Endothelial cell of umbilical vein (primary cell): ENCODE measurements at regions not wholly inside any gene's neighbourhood (a gene's known extent, or its start where the extent isn't known, plus 50 kb on each side); places are given as distances from the start of the nearest gene placed in this dataset.

Experiments
- BruUV-seq: library from RNA; stranded (reverse); fragments of 400-500 nt; replicated peaks from 2 replicates; lab custom pipeline; 2021; lab: Mats Ljungman, UMichigan
- CTCF ChIA-PET: fragments of 300-600, 350-600 bp; sonication (Branson Sonifier 250); formaldehyde crosslinking; loops from one replicate; lab custom pipeline; 2021; ENCODE audit warnings: antibody characterized with exemption, inconsistent platforms; lab: Charles Lee
- POLR2A ChIA-PET: fragments of 300-600, 350-600 bp; sonication (Branson Sonifier 250); formaldehyde crosslinking; loops from one replicate; lab custom pipeline; 2021; ENCODE audit warnings: antibody characterized with exemption, inconsistent platforms; lab: Charles Lee
- DNase-seq: peaks from one replicate; pipeline ENCODE4 v3.0.0-alpha.2; 2011; ENCODE audit warnings: low read depth, low spot score
- FAIRE-seq: peaks from 2 replicates; lab custom pipeline; 2011; peaks lifted over from hg19 to GRCh38; lab: Jason Lieb, UNC
- H2AFZ ChIP-seq: 2 replicates; pipeline ENCODE4 v1.6.0; 2012; ENCODE audit warnings: low read depth, low read length, control low read depth, inconsistent platforms
- H3K27ac ChIP-seq: 2 replicates; pipeline ENCODE4 v1.5.1; 2011; ENCODE audit warnings: low read depth, mild to moderate bottlenecking, control low read depth, low read length, moderate library complexity; ENCODE audit not compliant: insufficient read depth
- H3K27me3 ChIP-seq, 2 experiments: 2 replicates each; pipeline versions ENCODE4 v1.6.0 to v1.6.1; 2011; ENCODE audit warnings: low read length in 2 of 2, mixed read lengths in 1 of 2; ENCODE audit not compliant: control insufficient read depth in 2 of 2, insufficient read depth in 2 of 2
- H3K36me3 ChIP-seq, 2 experiments: 2 replicates in 1 of 2; 3 replicates in 1 of 2; pipeline ENCODE4 v1.5.1; 2011; ENCODE audit warnings: low read length in 2 of 2, mild to moderate bottlenecking in 1 of 2, moderate library complexity in 1 of 2; ENCODE audit not compliant: control insufficient read depth in 2 of 2, insufficient read depth in 2 of 2; ENCODE audit errors: extremely low read depth in 1 of 2
- H3K4me1 ChIP-seq: 3 replicates; pipeline ENCODE4 v1.5.1; 2011; ENCODE audit warnings: mild to moderate bottlenecking, low read length; ENCODE audit not compliant: control insufficient read depth, insufficient read depth; ENCODE audit errors: extremely low read depth
- H3K4me2 ChIP-seq: 2 replicates; pipeline ENCODE4 v1.6.1; 2011; ENCODE audit warnings: low read length, control low read depth, mixed read lengths; ENCODE audit not compliant: insufficient read depth
- H3K4me3 ChIP-seq, 3 experiments: fragments of 200-600 bp in 1 of 3; sonication (generic), shearing (Covaris generic) in 1 of 3; replicated peaks in 1 of 3; 2 replicates each; pipeline ENCODE4 v1.5.1; 2011 to 2016; ENCODE audit warnings: control low read depth in 3 of 3, low read length in 3 of 3, mild to moderate bottlenecking in 2 of 3, inconsistent platforms in 1 of 3, low read depth in 1 of 3, moderate library complexity in 1 of 3; ENCODE audit not compliant: insufficient read depth in 1 of 3
- H3K79me2 ChIP-seq: 2 replicates; pipeline ENCODE4 v1.6.0; 2012; ENCODE audit warnings: low read length, inconsistent platforms; ENCODE audit not compliant: control insufficient read depth, insufficient read depth
- H3K9ac ChIP-seq: replicated peaks from 2 replicates; pipeline ENCODE3; 2011; ENCODE audit warnings: low read length, control low read depth; ENCODE audit not compliant: insufficient read depth; ENCODE audit errors: extremely low read depth
- H3K9me1 ChIP-seq: replicated peaks from 3 replicates; pipeline ENCODE4 v1.6.0; 2011; ENCODE audit warnings: mild to moderate bottlenecking, low read length; ENCODE audit not compliant: control insufficient read depth, insufficient read depth; ENCODE audit errors: extremely low read depth
- H3K9me3 ChIP-seq: replicated peaks from 2 replicates; pipeline ENCODE4 v1.5.1; 2012; ENCODE audit warnings: low read length, inconsistent platforms; ENCODE audit not compliant: control insufficient read depth, insufficient read depth
- H4K20me1 ChIP-seq: replicated peaks from 2 replicates; pipeline ENCODE3; 2011; ENCODE audit warnings: mild to moderate bottlenecking, low read length; ENCODE audit not compliant: control insufficient read depth, insufficient read depth; ENCODE audit errors: extremely low read depth
- EZH2 ChIP-seq: IDR thresholded peaks from 2 replicates; pipeline ENCODE4 v1.6.1; 2012; ENCODE audit warnings: borderline replicate concordance, low read depth, mild to moderate bottlenecking, moderate library complexity, low read length, inconsistent platforms; ENCODE audit not compliant: severe bottlenecking
- FOS ChIP-seq: IDR thresholded peaks from 2 replicates; pipeline ENCODE4 v1.6.1; 2011; ENCODE audit warnings: mild to moderate bottlenecking, low read length, moderate library complexity, borderline replicate concordance; ENCODE audit not compliant: insufficient read depth
- GATA2 ChIP-seq: IDR thresholded peaks from 2 replicates; pipeline ENCODE4 v1.7.0; 2011; ENCODE audit warnings: low read depth, mild to moderate bottlenecking, moderate library complexity, mixed read lengths, low read length; ENCODE audit not compliant: insufficient read length, insufficient read depth
- JUN ChIP-seq: IDR thresholded peaks from 2 replicates; pipeline ENCODE4 v1.6.1; 2011; ENCODE audit warnings: borderline replicate concordance, low read depth; ENCODE audit not compliant: insufficient read length, insufficient read depth
- MYC ChIP-seq: IDR thresholded peaks from one replicate; pipeline ENCODE4 v1.6.1; 2011; ENCODE audit warnings: mild to moderate bottlenecking, low read depth, low read length
- POLR2A ChIP-seq: IDR thresholded peaks from 2 replicates; pipeline ENCODE4 v1.6.1; 2012; ENCODE audit warnings: low read depth, mild to moderate bottlenecking, control low read depth, low read length
- POLR2AphosphoS5 ChIP-seq: IDR thresholded peaks from 2 replicates; pipeline ENCODE4 v1.6.1; 2012; ENCODE audit warnings: low read depth, mild to moderate bottlenecking, control low read depth, low read length, moderate library complexity; ENCODE audit not compliant: insufficient read depth
- dilution Hi-C: fragments of 300-500 bp; cut with MboI; formaldehyde crosslinking; loops from one replicate; pipeline ENCODE4 v1.15.0; 2019; ENCODE audit warnings: low sequenced_read_pairs; ENCODE audit not compliant: extremely low pct_ligation_motif_present
- intact Hi-C: fragments of 100-400 bp; cut with micrococcal nuclease; formaldehyde crosslinking; loops from one replicate; pipeline ENCODE4 v1.10.0; 2022
- TF ChIP-seq, protein P1 (sequence below), 2 donors: IDR thresholded peaks; 1 replicate in 1 of 2; 2 replicates in 1 of 2; pipeline ENCODE4 v1.5.1; 2011; ENCODE audit warnings: low read length in 2 of 2, mild to moderate bottlenecking in 2 of 2, moderate library complexity in 2 of 2, control low read depth in 1 of 2, inconsistent platforms in 1 of 2, low read depth in 1 of 2; ENCODE audit not compliant: insufficient read depth in 1 of 2; ENCODE audit errors: extremely low read depth in 1 of 2
- TF ChIP-seq, protein P2 (sequence below): IDR thresholded peaks from 2 replicates; pipeline ENCODE4 v1.6.1; 2011; ENCODE audit not compliant: insufficient read depth, insufficient read length

DNA sequence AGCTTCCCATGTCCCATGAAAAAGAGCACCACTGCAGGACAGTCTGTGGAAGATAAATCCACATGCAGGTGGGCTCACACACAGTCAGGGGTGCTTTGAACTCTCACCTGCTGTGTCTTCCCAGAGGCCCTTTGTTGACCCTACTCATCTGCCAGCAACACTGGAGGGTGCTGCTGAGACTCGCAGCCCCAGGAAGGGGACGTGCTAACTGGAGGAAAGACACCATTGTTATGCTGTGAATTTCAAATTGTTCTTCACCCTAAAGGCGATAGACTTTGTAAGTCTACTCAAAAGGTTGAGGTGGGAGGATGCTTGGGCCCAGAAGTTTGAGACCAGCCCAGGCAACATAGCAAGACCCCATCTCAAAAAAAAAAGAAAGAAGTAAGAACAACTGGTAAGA is 107.3 kb upstream of the SERP2 start:
- no peaks in the 10 kb centered on the region for H3K9me3 ChIP-seq
- no peaks in the 10 kb centered on the region for H3K36me3 ChIP-seq
- no peak overlapping the region for H3K9ac ChIP-seq
- TF ChIP-seq, protein P1, sequence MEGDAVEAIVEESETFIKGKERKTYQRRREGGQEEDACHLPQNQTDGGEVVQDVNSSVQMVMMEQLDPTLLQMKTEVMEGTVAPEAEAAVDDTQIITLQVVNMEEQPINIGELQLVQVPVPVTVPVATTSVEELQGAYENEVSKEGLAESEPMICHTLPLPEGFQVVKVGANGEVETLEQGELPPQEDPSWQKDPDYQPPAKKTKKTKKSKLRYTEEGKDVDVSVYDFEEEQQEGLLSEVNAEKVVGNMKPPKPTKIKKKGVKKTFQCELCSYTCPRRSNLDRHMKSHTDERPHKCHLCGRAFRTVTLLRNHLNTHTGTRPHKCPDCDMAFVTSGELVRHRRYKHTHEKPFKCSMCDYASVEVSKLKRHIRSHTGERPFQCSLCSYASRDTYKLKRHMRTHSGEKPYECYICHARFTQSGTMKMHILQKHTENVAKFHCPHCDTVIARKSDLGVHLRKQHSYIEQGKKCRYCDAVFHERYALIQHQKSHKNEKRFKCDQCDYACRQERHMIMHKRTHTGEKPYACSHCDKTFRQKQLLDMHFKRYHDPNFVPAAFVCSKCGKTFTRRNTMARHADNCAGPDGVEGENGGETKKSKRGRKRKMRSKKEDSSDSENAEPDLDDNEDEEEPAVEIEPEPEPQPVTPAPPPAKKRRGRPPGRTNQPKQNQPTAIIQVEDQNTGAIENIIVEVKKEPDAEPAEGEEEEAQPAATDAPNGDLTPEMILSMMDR (IDR thresholded peaks at IDR 0.05; ENCODE audit: extremely low read depth in 1 of 2, insufficient read depth in 1 of 2, low read depth in 1 of 2, low read length in 2 of 2): no peak
- TF ChIP-seq POLR2AphosphoS5 (no peak), JUN (no peak), POLR2A (no peak), MYC (no peak), FOS (no peak), EZH2 (no peak), GATA2 (no peak)
- TF ChIP-seq, protein P2, sequence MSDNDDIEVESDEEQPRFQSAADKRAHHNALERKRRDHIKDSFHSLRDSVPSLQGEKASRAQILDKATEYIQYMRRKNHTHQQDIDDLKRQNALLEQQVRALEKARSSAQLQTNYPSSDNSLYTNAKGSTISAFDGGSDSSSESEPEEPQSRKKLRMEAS: no peak
- H3K27ac ChIP-seq: no peak overlapping the region
- no peak overlapping the region for H3K4me2 ChIP-seq
- intact Hi-C loops (no loop called here), dilution Hi-C loops (no loop called here)
- FAIRE-seq (no peak), DNase-seq (no peak)
- BruUV-seq: no TSS peak
- H3K4me3 ChIP-seq: no peak overlapping the region
- ChIA-PET POLR2A (no interaction called here), CTCF (interaction anchor here (0.8 kb wide), 1 partner anchor 41 kb away, joined by 3 read pairs; no protein-coding TSS in a partner anchor)
- no peaks in the 10 kb centered on the region for H3K4me1 ChIP-seq
- peaks cover 0 to 8% of the 10 kb centered on the region in 2 experiments for H3K27me3 ChIP-seq
- no peaks in the 10 kb centered on the region for H3K9me1 ChIP-seq
- H4K20me1 ChIP-seq: no peaks in the 10 kb centered on the region
- H2AFZ ChIP-seq: no peak overlapping the region
- no peaks in the 10 kb centered on the region for H3K79me2 ChIP-seq
